ENCODE measurements at regions not wholly inside any gene's neighbourhood (a gene's known extent, or its start where the extent isn't known, plus 50 kb on each side); places are given as distances from the start of the nearest gene placed in this dataset.

- Histone ChIP-seq H3K4ac (replicated peaks; ENCODE audit: insufficient read length, low read depth, low read length) (no peak overlapping the region), H2AFZ (ENCODE audit: low read length) (no peak overlapping the region), H2BK120ac (replicated peaks; ENCODE audit: low read depth, low read length) (no peak overlapping the region), H3K14ac (ENCODE audit: insufficient read length) (no peak overlapping the region), H3K23ac (ENCODE audit: insufficient read length) (no peak overlapping the region), H4K5ac (ENCODE audit: insufficient read length, low read depth, low read length) (no peak overlapping the region), H4K91ac (replicated peaks; ENCODE audit: insufficient read length, low read length) (no peak overlapping the region), H3K4me1 (replicated peaks in 1 of 4; ENCODE audit: control insufficient read depth in 3 of 4, insufficient read depth in 4 of 4, low read length in 3 of 4) (no peaks in the 10 kb centered on the region), H3K27me3 (replicated peaks in 1 of 4; ENCODE audit: control insufficient read depth in 3 of 4, extremely low read depth in 1 of 4, insufficient read depth in 3 of 4, low read length in 3 of 4) (no peaks in the 10 kb centered on the region), H2BK5ac (ENCODE audit: low read depth, low read length) (no peak overlapping the region), H3K4me2 (ENCODE audit: insufficient read depth in 1 of 2, low read depth in 2 of 2, low read length in 2 of 2) (no peak overlapping the region), H3K9me3 (ENCODE audit: insufficient read depth in 2 of 2, low read depth in 1 of 2, low read length in 1 of 2) (peaks cover 0 to 4% of the 10 kb centered on the region in 2 experiments; a peak in 1 of 4 replicates), H2BK20ac (ENCODE audit: low read length) (no peak overlapping the region), H3K27ac (ENCODE audit: low read depth, low read length) (no peak overlapping the region), H2BK15ac (ENCODE audit: low read length) (no peak overlapping the region), H3K79me1 (ENCODE audit: low read depth, low read length) (no peaks in the 10 kb centered on the region), H2BK12ac (ENCODE audit: low read depth, low read length) (no peak overlapping the region), H3K4me3 (ENCODE audit: extremely low read depth in 1 of 4, insufficient read depth in 2 of 4, low read depth in 3 of 4, low read length in 4 of 4) (no peak overlapping the region), H3K56ac (replicated peaks; ENCODE audit: insufficient read length, low read depth, low read length) (no peak overlapping the region), H3K36me3 (ENCODE audit: control insufficient read depth in 2 of 4, insufficient read depth in 4 of 4, low read length in 3 of 4) (no peaks in the 10 kb centered on the region), H2AK5ac (ENCODE audit: low read depth, low read length) (no peak overlapping the region), H4K8ac (ENCODE audit: extremely low read depth, insufficient read depth, low read length) (no peak overlapping the region), H3K79me2 (ENCODE audit: control insufficient read depth in 1 of 2, insufficient read depth in 2 of 2, low read length in 2 of 2) (no peaks in the 10 kb centered on the region), H3K9ac (replicated peaks in 1 of 4; ENCODE audit: extremely low read depth in 1 of 4, low read depth in 3 of 4, low read length in 3 of 4) (no peak overlapping the region), H3K23me2 (ENCODE audit: low read depth, low read length) (no peaks in the 10 kb centered on the region), H3K18ac (ENCODE audit: extremely low read depth, low read length) (no peak overlapping the region), H4K20me1 (replicated peaks in 1 of 2; ENCODE audit: control insufficient read depth in 1 of 2, insufficient read depth in 2 of 2, low read length in 2 of 2) (no peaks in the 10 kb centered on the region)
- ChIA-PET POLR2A (ENCODE audit: partially characterized antibody) (interaction anchor here (1.0 kb wide), 1 partner anchor 35 kb away, joined by 3 read pairs; no protein-coding TSS in a partner anchor), CTCF (ENCODE audit: partially characterized antibody) (interaction anchor here (1.0 to 2.2 kb wide), 6 partner anchors 16 to 116 kb away, joined by 3 to 8 read pairs (median 4); no protein-coding TSS in a partner anchor)
- WGBS, 2 experiments (ENCODE audit: extremely low coverage in 1 of 2, insufficient coverage in 1 of 2, insufficient read length in 1 of 2, insufficient replicate concordance in 2 of 2, low coverage in 1 of 2, low lambda C conversion rate in 2 of 2, missing lambda C conversion rate in 1 of 2), result 86% methylated on average over 3 of the region's 3 CpGs; no CpG with 5 or more reads in 1 of the 2 experiments
- DNase-seq (ENCODE audit: low read depth in 1 of 2, low spot score in 2 of 2) (no peak), FAIRE-seq (no peak)
- TF ChIP-seq E2F6 (IDR thresholded peaks at IDR 0.05) (no peak), TAF7 (optimal IDR thresholded peaks at IDR 0.05; ENCODE audit: borderline replicate concordance, low read depth, low read length) (no peak), CHD1 (IDR thresholded peaks at IDR 0.05; ENCODE audit: low read depth, low read length) (no peak), HDAC2 (IDR thresholded peaks at IDR 0.05; ENCODE audit: borderline replicate concordance in 1 of 2, low read depth in 2 of 2, low read length in 2 of 2) (no peak), MAX (IDR thresholded peaks at IDR 0.05) (no peak), SP1 (IDR thresholded peaks at IDR 0.05; ENCODE audit: low read depth, low read length) (no peak), TEAD4 (IDR thresholded peaks at IDR 0.05; ENCODE audit: low read depth, low read length) (no peak), TCF12 (IDR thresholded peaks at IDR 0.05; ENCODE audit: low read depth, low read length) (no peak), EZH2 (IDR thresholded peaks at IDR 0.05; ENCODE audit: low read depth, low read length, severe bottlenecking) (no peak)
These were observed 190.2 kb downstream of the SMIM20 start for GRCh38 chr4:26104056-26104685.

All from H1 (cell line).